ENCODE measurements at regions not wholly inside any gene's neighbourhood (a gene's known extent, or its start where the extent isn't known, plus 50 kb on each side); places are given as distances from the start of the nearest gene placed in this dataset.
A peak's percentile ranks its signal among the peaks of the same experiment; 100 is the strongest.

- H3K36me3 Mint-ChIP-seq, result no peaks in the 10 kb centered on the region
- peaks cover 7 to 10% of the 10 kb centered on the region in 2 donors for H3K9me3 Mint-ChIP-seq
- H3K4me3 Mint-ChIP-seq, result no peak overlapping the region
- no peaks in the 10 kb centered on the region for H3K27me3 Mint-ChIP-seq
- DNase-seq (no peak), ATAC-seq (replicated peaks) (no peak)
- H3K4me1 Mint-ChIP-seq, result no peaks in the 10 kb centered on the region
- H3K27ac Mint-ChIP-seq, result no peak overlapping the region
These were observed 1845.8 kb upstream of the SEL1L start for GRCh38 chr14:83379436-83379835.

DNA sequence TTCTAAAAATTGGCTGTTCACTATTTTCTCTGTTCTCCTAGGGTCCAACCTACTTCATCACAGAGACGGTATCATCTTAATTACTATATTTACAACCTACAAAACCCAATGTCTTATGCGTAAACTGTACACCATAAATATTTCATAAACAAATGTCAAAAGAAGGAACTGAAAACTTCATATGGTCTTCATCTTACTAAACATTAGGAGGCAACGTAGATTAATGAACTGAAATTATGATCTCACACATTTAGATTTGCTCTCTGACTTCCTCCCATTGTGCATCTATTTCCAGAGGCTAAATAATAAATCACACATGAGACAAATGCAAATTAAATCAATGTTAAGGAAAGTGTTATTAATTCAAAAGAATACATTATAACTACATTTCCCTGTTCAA lies 1850.6 kb upstream of the SEL1L start:
- no peak for ATAC-seq (replicated peaks)
- Mint-ChIP-seq H3K27ac (no peak overlapping the region), H3K27me3 (no peaks in the 10 kb centered on the region), H3K36me3 (no peaks in the 10 kb centered on the region), H3K4me3 (no peak overlapping the region), H3K4me1 (no peaks in the 10 kb centered on the region), H3K9me3 (peaks cover 15 to 17% of the 10 kb centered on the region in 2 donors)
- DNase-seq, result no peak

- no peak for ATAC-seq (replicated peaks)
- Mint-ChIP-seq H3K27ac (no peak overlapping the region), H3K9me3 (no peaks in the 10 kb centered on the region), H3K4me1 (no peaks in the 10 kb centered on the region), H3K27me3 (no peaks in the 10 kb centered on the region), H3K36me3 (no peaks in the 10 kb centered on the region), H3K4me3 (no peak overlapping the region)
- no peak for DNase-seq
These were observed 1861.7 kb upstream of the SEL1L start for GRCh38 chr14:83395321-83395720.

DNA sequence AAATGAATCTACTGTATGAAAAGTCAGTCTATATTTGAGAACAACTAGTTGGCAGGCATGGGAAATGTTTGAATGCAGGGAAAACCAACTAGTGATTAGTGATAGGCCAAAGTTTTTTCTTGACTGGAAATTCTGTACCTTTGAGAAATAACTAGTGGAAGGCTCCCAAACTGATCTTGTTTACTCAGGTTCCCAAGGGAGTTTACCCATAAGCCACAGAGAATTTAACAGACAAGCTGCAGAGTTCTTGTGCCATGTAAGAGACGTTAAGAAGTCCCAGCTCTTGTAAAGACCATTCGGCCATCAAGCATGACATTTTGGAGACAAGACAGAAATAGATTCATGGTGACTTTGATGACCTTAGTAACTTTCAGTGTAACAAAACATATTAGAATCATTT lies 1882.8 kb upstream of the SEL1L start:
- Mint-ChIP-seq H3K27me3 (no peaks in the 10 kb centered on the region), H3K9me3 (peaks cover 0 to 1% of the 10 kb centered on the region in 2 donors), H3K27ac (no peak overlapping the region), H3K4me3 (no peak overlapping the region), H3K36me3 (no peaks in the 10 kb centered on the region), H3K4me1 (no peaks in the 10 kb centered on the region)
- ATAC-seq (replicated peaks) (no peak), DNase-seq (no peak)

- ATAC-seq (replicated peaks), result no peak
- H3K4me1 Mint-ChIP-seq, result no peaks in the 10 kb centered on the region
- no peaks in the 10 kb centered on the region for H3K27me3 Mint-ChIP-seq
- H3K27ac Mint-ChIP-seq, result no peak overlapping the region
- H3K9me3 Mint-ChIP-seq, result no peaks in the 10 kb centered on the region
- H3K36me3 Mint-ChIP-seq, result no peaks in the 10 kb centered on the region
- no peak overlapping the region for H3K4me3 Mint-ChIP-seq
- no peak for DNase-seq
These were observed 1885.8 kb upstream of the SEL1L start for GRCh38 chr14:83419420-83419819.

- Mint-ChIP-seq H3K36me3 (no peaks in the 10 kb centered on the region), H3K9me3 (no peaks in the 10 kb centered on the region), H3K4me3 (no peak overlapping the region), H3K4me1 (no peaks in the 10 kb centered on the region), H3K27me3 (no peaks in the 10 kb centered on the region), H3K27ac (no peak overlapping the region)
- DNase-seq (no peak), ATAC-seq (replicated peaks) (no peak)
These were observed 1888.1 kb upstream of the SEL1L start for GRCh38 chr14:83421711-83422110.

DNA sequence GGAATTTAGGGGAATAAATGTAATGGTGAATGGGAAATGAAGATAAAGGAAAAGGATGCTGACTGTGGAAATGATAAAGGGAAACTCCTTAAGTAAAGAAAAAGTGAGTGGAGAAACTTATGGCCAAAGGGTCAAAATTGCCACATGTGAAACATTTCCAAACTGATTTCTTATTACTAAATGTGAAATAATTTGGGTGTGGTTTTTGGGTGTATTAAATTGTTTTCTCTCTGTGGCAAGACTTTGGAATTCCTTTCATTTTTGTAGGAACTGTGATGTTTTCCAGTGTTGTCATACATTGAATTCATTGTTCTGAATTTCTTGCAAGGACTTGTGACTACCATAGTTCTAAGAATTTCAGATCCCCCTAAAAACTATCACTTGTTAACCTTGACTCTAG lies 1891.5 kb upstream of the SEL1L start:
- no peaks in the 10 kb centered on the region for H3K9me3 Mint-ChIP-seq
- no peak overlapping the region for H3K4me3 Mint-ChIP-seq
- no peak for ATAC-seq (replicated peaks)
- no peak for DNase-seq
- H3K36me3 Mint-ChIP-seq, result no peaks in the 10 kb centered on the region
- no peaks in the 10 kb centered on the region for H3K4me1 Mint-ChIP-seq
- no peaks in the 10 kb centered on the region for H3K27me3 Mint-ChIP-seq
- no peak overlapping the region for H3K27ac Mint-ChIP-seq

DNA sequence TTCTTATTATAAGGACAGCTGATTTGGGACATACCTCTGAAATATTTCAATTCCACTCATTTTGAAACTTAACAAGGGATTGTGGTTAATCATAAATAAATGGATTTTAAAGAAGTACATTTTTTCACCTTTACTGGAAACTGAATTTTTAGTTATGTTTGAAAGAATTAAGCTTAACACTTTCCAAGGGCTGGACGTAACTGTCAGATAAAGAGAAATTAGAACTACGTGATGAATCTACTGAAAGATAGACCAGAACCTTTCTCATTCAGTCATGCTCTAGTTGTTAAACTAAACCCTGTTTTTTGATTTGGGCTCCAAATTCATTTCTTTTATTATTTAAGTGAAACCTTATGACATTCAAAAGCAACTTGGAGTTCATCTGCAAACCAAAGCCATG lies 1892.1 kb upstream of the SEL1L start:
- H3K36me3 Mint-ChIP-seq, result no peaks in the 10 kb centered on the region
- DNase-seq (no peak), ATAC-seq (replicated peaks) (no peak)
- H3K4me3 Mint-ChIP-seq, result no peak overlapping the region
- no peaks in the 10 kb centered on the region for H3K9me3 Mint-ChIP-seq
- H3K27ac Mint-ChIP-seq, result no peak overlapping the region
- no peaks in the 10 kb centered on the region for H3K27me3 Mint-ChIP-seq
- no peaks in the 10 kb centered on the region for H3K4me1 Mint-ChIP-seq

- DNase-seq, result no peak
- Mint-ChIP-seq H3K9me3 (peaks cover 0 to 2% of the 10 kb centered on the region in 2 donors), H3K4me1 (no peaks in the 10 kb centered on the region), H3K4me3 (no peak overlapping the region), H3K36me3 (no peaks in the 10 kb centered on the region), H3K27ac (no peak overlapping the region), H3K27me3 (no peaks in the 10 kb centered on the region)
- ATAC-seq (replicated peaks), result no peak
These were observed 1900.0 kb upstream of the SEL1L start for GRCh38 chr14:83433618-83434017.

DNA sequence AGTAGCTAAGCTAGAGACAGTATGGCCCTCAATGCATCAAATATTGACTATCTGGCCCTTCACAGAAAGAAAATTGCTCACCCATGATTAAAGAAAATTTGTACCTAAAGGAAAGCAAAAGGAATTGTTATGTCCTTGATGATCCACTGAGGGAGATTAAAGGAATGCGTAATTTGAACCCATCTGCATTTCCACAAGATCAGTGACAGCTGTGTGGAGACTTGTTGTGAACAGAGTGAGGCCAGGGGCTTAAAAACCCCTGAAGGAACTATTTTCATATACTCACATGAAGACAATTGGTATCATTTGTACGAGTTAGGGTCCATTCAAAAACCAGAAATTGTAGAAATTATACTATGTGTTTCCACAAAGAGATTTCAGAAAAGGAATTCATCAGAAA lies 1908.1 kb upstream of the SEL1L start:
- no peaks in the 10 kb centered on the region for H3K36me3 Mint-ChIP-seq
- no peaks in the 10 kb centered on the region for H3K9me3 Mint-ChIP-seq
- H3K27me3 Mint-ChIP-seq, result no peaks in the 10 kb centered on the region
- H3K27ac Mint-ChIP-seq, result no peak overlapping the region
- H3K4me3 Mint-ChIP-seq, result no peak overlapping the region
- no peak for ATAC-seq (replicated peaks)
- H3K4me1 Mint-ChIP-seq, result no peaks in the 10 kb centered on the region
- no peak for DNase-seq

DNA sequence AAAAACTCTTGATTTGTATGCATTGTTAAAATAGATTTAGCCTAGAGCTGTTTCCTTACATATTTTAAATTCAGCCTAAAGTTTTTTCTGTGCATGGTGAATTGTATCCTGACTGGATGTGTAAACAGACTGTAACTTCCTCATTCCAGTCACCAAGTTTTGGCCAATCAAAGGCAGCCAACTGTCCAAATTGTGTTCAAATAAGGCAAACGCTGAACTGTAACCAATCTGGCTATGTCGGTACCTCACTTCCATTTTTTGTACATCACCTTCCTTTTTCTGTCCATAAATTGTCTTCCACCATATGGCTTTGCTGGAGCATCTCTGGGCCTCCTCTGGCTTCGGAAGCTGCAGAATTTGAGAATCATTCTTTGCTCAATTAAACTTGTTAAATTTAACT lies 1921.9 kb upstream of the SEL1L start:
- Mint-ChIP-seq H3K9me3 (peaks cover 14 to 16% of the 10 kb centered on the region in 2 donors), H3K4me1 (no peaks in the 10 kb centered on the region), H3K27ac (no peak overlapping the region), H3K27me3 (no peaks in the 10 kb centered on the region), H3K4me3 (no peak overlapping the region), H3K36me3 (no peaks in the 10 kb centered on the region)
- DNase-seq (no peak), ATAC-seq (replicated peaks) (no peak)

GRCh38 chr14:83461521-83461920 lies 1927.9 kb upstream of the SEL1L start:
- no peak for DNase-seq
- H3K36me3 Mint-ChIP-seq, result no peaks in the 10 kb centered on the region
- H3K4me1 Mint-ChIP-seq, result no peaks in the 10 kb centered on the region
- H3K4me3 Mint-ChIP-seq, result no peak overlapping the region
- peaks cover 8 to 12% of the 10 kb centered on the region in 2 donors for H3K9me3 Mint-ChIP-seq
- H3K27me3 Mint-ChIP-seq, result no peaks in the 10 kb centered on the region
- no peak overlapping the region for H3K27ac Mint-ChIP-seq
- ATAC-seq (replicated peaks), result no peak

GRCh38 chr14:83462759-83463158 lies 1929.1 kb upstream of the SEL1L start:
- ATAC-seq (replicated peaks) (no peak), DNase-seq (no peak)
- no peaks in the 10 kb centered on the region for H3K27me3 Mint-ChIP-seq
- H3K9me3 Mint-ChIP-seq, result peaks cover 8 to 12% of the 10 kb centered on the region in 2 donors
- no peaks in the 10 kb centered on the region for H3K4me1 Mint-ChIP-seq
- no peaks in the 10 kb centered on the region for H3K36me3 Mint-ChIP-seq
- H3K27ac Mint-ChIP-seq, result no peak overlapping the region
- H3K4me3 Mint-ChIP-seq, result no peak overlapping the region

GRCh38 chr14:83463500-83464098 lies 1929.9 kb upstream of the SEL1L start:
- no peak overlapping the region for H3K27ac Mint-ChIP-seq
- H3K9me3 Mint-ChIP-seq, result peaks cover 2 to 12% of the 10 kb centered on the region in 2 donors
- ATAC-seq (replicated peaks) (peak; percentile 29 to 34), DNase-seq (no peak)
- H3K4me1 Mint-ChIP-seq, result no peaks in the 10 kb centered on the region
- H3K4me3 Mint-ChIP-seq, result no peak overlapping the region
- no peaks in the 10 kb centered on the region for H3K27me3 Mint-ChIP-seq
- no peaks in the 10 kb centered on the region for H3K36me3 Mint-ChIP-seq

DNA sequence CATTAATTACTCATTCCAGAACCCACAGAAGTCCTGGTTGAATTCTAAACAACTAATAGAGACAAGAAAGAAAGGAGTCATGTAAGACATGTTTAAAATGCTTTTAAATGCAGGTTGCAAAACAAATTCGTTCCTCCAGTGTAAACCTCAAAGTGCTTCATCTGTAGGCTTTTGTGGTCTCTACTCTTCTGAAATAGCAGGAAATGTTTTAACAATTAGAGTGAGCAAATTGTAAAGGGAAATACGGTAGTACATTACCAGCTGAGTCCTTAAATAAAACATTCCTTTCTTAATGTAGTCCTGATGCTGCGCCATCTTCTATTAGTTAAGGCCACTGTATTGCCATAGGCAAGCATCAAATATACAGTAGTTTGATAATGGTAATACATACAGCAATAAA lies 1934.2 kb upstream of the SEL1L start:
- Mint-ChIP-seq H3K36me3 (no peaks in the 10 kb centered on the region), H3K27me3 (no peaks in the 10 kb centered on the region), H3K4me1 (no peaks in the 10 kb centered on the region), H3K9me3 (peaks cover 0 to 2% of the 10 kb centered on the region in 2 donors), H3K4me3 (no peak overlapping the region), H3K27ac (no peak overlapping the region)
- DNase-seq, result no peak
- ATAC-seq (replicated peaks), result no peak

GRCh38 chr14:83470466-83470865 lies 1936.8 kb upstream of the SEL1L start:
- no peaks in the 10 kb centered on the region for H3K27me3 Mint-ChIP-seq

More at GRCh38 chr14:83470466-83470865, 1936.8 kb upstream of the SEL1L start:
- H3K36me3 Mint-ChIP-seq, result no peaks in the 10 kb centered on the region
- no peak overlapping the region for H3K4me3 Mint-ChIP-seq
- peaks cover 0 to 3% of the 10 kb centered on the region in 2 donors for H3K9me3 Mint-ChIP-seq
- ATAC-seq (replicated peaks) (no peak), DNase-seq (no peak)
- H3K4me1 Mint-ChIP-seq, result no peaks in the 10 kb centered on the region
- H3K27ac Mint-ChIP-seq, result no peak overlapping the region

All from stimulated activated naive B cell treated with anti-CD40 and anti-IgM and Interleukin-4, amounts not matched to agents 10 μg/mL and 1 μg/mL and 100 μg/mL, for 72 hours (primary cell).